Right lobe of liver (tissue), 6 donors: ENCODE measurements at regions not wholly inside any gene's neighbourhood (a gene's known extent, or its start where the extent isn't known, plus 50 kb on each side); places are given as distances from the start of the nearest gene placed in this dataset.

Experiments used
- ATAC-seq, 4 donors: fragments of 200-7000 bp; cut with Tn5 transposase; one replicate each; pipeline ENCODE4 v1.9.1; 2020; ENCODE audit warnings: mild to moderate bottlenecking in 4 of 4, moderate library complexity in 4 of 4
- DNase-seq, 3 donors: peaks; one replicate each; pipeline ENCODE4 v3.0.0-alpha.2; 2020
- H3K27ac ChIP-seq, 3 donors: fragments of 200-600 bp; one replicate each; pipeline ENCODE4 v1.8.0; 2022
- H3K27me3 ChIP-seq, 2 donors: fragments of 200-600 bp; one replicate each; pipeline ENCODE4 v1.8.0; 2022
- H3K36me3 ChIP-seq, 4 donors: fragments of 200-600 bp; sonication (generic) in 1 of 4; one replicate each; pipeline versions ENCODE4 v1.5.1 to v1.8.0; 2017 to 2022; ENCODE audit warnings: control low read depth in 1 of 4
- H3K4me1 ChIP-seq, 4 donors: fragments of 200-600 bp; sonication (generic) in 1 of 4; one replicate each; pipeline versions ENCODE4 v1.5.1 to v1.8.0; 2017 to 2022; ENCODE audit warnings: control low read depth in 1 of 4
- H3K4me3 ChIP-seq, 3 donors: fragments of 200-600 bp; one replicate each; pipeline ENCODE4 v1.8.0; 2022
- H3K9me3 ChIP-seq, 4 donors: fragments of 200-600 bp; sonication (generic) in 1 of 4; one replicate each; pipeline versions ENCODE4 v1.5.1 to v1.8.0; 2017 to 2022; ENCODE audit warnings: control low read depth in 1 of 4
- CTCF ChIP-seq, 4 donors: fragments of 200-600 bp in 3 of 4; fragments of 450-650 bp in 1 of 4; IDR thresholded peaks; one replicate each; pipeline versions ENCODE4 v1.5.1 to v1.8.0; 2016 to 2022; ENCODE audit warnings: antibody characterized with exemption in 4 of 4, mild to moderate bottlenecking in 2 of 4
- POLR2A ChIP-seq: fragments of 450-650 bp; IDR thresholded peaks from one replicate; pipeline ENCODE4 v1.6.1; 2017; ENCODE audit warnings: antibody characterized with exemption, mild to moderate bottlenecking
- WGBS: methylation state at CpG from one replicate; pipeline ENCODE4 v1.1.6; 2018; ENCODE audit warnings: low coverage, low lambda C conversion rate; ENCODE audit not compliant: insufficient coverage; ENCODE audit errors: missing lambda C conversion rate; 5-methylcytosine and 5-hydroxymethylcytosine counted together
- intact Hi-C, 2 donors: fragments of 100-400 bp; cut with DNase I; formaldehyde crosslinking; loops; one replicate each; pipeline versions ENCODE4 v1.11.2 to v1.14.1; 2022
- small RNA-seq, 2 experiments: library from RNA; depleted of rRNA; stranded (forward); fragments of <200 nt; gene quantifications; one replicate each; pipeline ENCODE3, GENCODE V24; 2016
- donor health status: DM: no; HTN: yes; CAD: no.
- donor health status: DM: no; HTN: no; CAD: no.
- donor health status: DM: no; HTN: no; CAD: no.
- donor health status: DM: no; HTN: yes; CAD: no.
- donor health status: DM: no; HTN: yes; CAD: no.

GRCh38 chr15:85325834-85326233, 54.6 kb upstream of the AKAP13 start:
- no peaks in the 10 kb centered on the region for H3K36me3 ChIP-seq
- no peak overlapping the region for H3K4me3 ChIP-seq
- intact Hi-C loops: no loop called here
- no peak for DNase-seq
- no peak overlapping the region for H3K27ac ChIP-seq
- H3K9me3 ChIP-seq: no peaks in the 10 kb centered on the region
- ATAC-seq: no peak
- 90% methylated on average over 2 of the region's 2 CpGs for WGBS
- TF ChIP-seq CTCF (IDR thresholded peaks at IDR 0.05) (no peak), POLR2A (no peak)
- H3K4me1 ChIP-seq: peaks cover 0 to 1% (median 0%) of the 10 kb centered on the region in 4 donors
- no peaks in the 10 kb centered on the region for H3K27me3 ChIP-seq

DNA sequence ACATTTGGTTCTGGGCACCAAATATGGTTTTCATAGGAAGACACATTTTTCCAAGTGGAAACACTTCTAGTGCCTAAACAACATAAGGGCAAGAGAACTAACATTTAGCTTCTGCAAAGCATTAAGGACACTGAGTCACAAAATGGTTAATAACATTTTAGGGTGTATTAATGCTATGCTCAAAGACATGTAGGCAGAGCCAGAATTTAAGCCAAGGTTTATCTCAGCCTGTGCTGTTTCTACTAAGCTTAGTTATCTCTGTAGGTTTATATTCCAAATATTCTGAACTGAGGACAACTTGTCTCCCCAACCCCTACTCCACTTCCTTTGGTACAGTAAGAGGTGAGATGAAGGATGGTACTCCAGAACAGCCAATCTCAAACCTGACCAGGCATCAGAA, 54.1 kb upstream of the AKAP13 start:
- Histone ChIP-seq H3K9me3 (no peaks in the 10 kb centered on the region), H3K4me3 (no peak overlapping the region), H3K36me3 (no peaks in the 10 kb centered on the region), H3K27me3 (no peaks in the 10 kb centered on the region), H3K4me1 (peaks cover 0 to 4% (median 0%) of the 10 kb centered on the region in 4 donors), H3K27ac (no peak overlapping the region)
- DNase-seq (no peak), ATAC-seq (no peak)
- TF ChIP-seq CTCF (IDR thresholded peaks at IDR 0.05) (no peak), POLR2A (no peak)
- intact Hi-C loops: no loop called here

- ATAC-seq: no peak
- Histone ChIP-seq H3K4me3 (no peak overlapping the region), H3K9me3 (no peaks in the 10 kb centered on the region), H3K36me3 (no peaks in the 10 kb centered on the region), H3K27ac (no peak overlapping the region), H3K4me1 (peaks cover 0 to 8% (median 0%) of the 10 kb centered on the region in 4 donors), H3K27me3 (no peaks in the 10 kb centered on the region)
- intact Hi-C loops: no loop called here
- WGBS: 65% methylated on average over 3 of the region's 3 CpGs
- no peak for TF ChIP-seq POLR2A
- no peak for TF ChIP-seq CTCF (IDR thresholded peaks at IDR 0.05)
- DNase-seq: no peak
Observed at GRCh38 chr15:85327820-85328219, 52.6 kb upstream of the AKAP13 start.

GRCh38 chr15:85329561-85330422, 50.6 kb upstream of the AKAP13 start:
- intact Hi-C loops: no loop called here
- H3K4me1 ChIP-seq: peaks cover 0 to 8% (median 0%) of the 10 kb centered on the region in 4 donors
- TF ChIP-seq CTCF (IDR thresholded peaks at IDR 0.05): no peak
- TF ChIP-seq POLR2A: no peak
- peak overlapping the region; percentile 24 to 44 (median 33) for H3K4me3 ChIP-seq
- no peaks in the 10 kb centered on the region for H3K9me3 ChIP-seq
- WGBS: 17% methylated on average over 19 of the region's 19 CpGs
- no peaks in the 10 kb centered on the region for H3K27me3 ChIP-seq
- DNase-seq: no peak
- H3K27ac ChIP-seq: peak overlapping the region; percentile 23 to 32 (median 24)
- ATAC-seq: peak; percentile 38 to 51 (median 42)
- no peaks in the 10 kb centered on the region for H3K36me3 ChIP-seq

Small RNA genes in the stretch of these regions (small RNA-seq; reads per million reads assigned to genes)
- gene RN7SL428P: 0 reads per million in 2 experiments
